ENCODE measurements at regions not wholly inside any gene's neighbourhood (a gene's known extent, or its start where the extent isn't known, plus 50 kb on each side); places are given as distances from the start of the nearest gene placed in this dataset.

GRCh38 chr15:69892351-69892750 lies 205.4 kb downstream of the TLE3 start:
- 72% methylated on average over 4 of the region's 4 CpGs for WGBS
- H3K9me3 ChIP-seq (ENCODE audit: insufficient read depth, low read depth, low read length) = 0 out of 2 replicates have a peak, but pooled peaks cover 4% of the 10 kb centered on the region
- no peak overlapping the region for H3K27ac ChIP-seq (ENCODE audit: low read depth, low read length)
- H3K9ac ChIP-seq (ENCODE audit: low read depth, low read length) = no peak overlapping the region
- no peaks in the 10 kb centered on the region for H3K36me3 ChIP-seq (ENCODE audit: insufficient read depth, low read length)
- no peaks in the 10 kb centered on the region for H3K4me1 ChIP-seq (ENCODE audit: insufficient read depth, low read length)
- no peaks in the 10 kb centered on the region for H3K27me3 ChIP-seq (ENCODE audit: insufficient read depth, low read length)
- H3K4me3 ChIP-seq (ENCODE audit: low read length) = no peak overlapping the region

- H3K9me3 ChIP-seq (ENCODE audit: insufficient read depth, low read depth, low read length) = 0 out of 2 replicates have a peak, but pooled peaks cover 4% of the 10 kb centered on the region
- WGBS = 71% methylated on average over 2 of the region's 2 CpGs
These were observed 204.6 kb downstream of the TLE3 start for GRCh38 chr15:69893086-69893485.

GRCh38 chr15:69893863-69894262 lies 203.9 kb downstream of the TLE3 start:
- WGBS = 66% methylated on average over 2 of the region's 2 CpGs
- H3K27me3 ChIP-seq (ENCODE audit: insufficient read depth, low read length) = no peaks in the 10 kb centered on the region

More at GRCh38 chr15:69893086-69893485, 204.6 kb downstream of the TLE3 start:
- H3K27ac ChIP-seq (ENCODE audit: low read depth, low read length) = no peak overlapping the region
- H3K27me3 ChIP-seq (ENCODE audit: insufficient read depth, low read length) = no peaks in the 10 kb centered on the region
- no peaks in the 10 kb centered on the region for H3K36me3 ChIP-seq (ENCODE audit: insufficient read depth, low read length)
- H3K4me3 ChIP-seq (ENCODE audit: low read length) = no peak overlapping the region
- H3K9ac ChIP-seq (ENCODE audit: low read depth, low read length) = no peak overlapping the region
- H3K4me1 ChIP-seq (ENCODE audit: insufficient read depth, low read length) = no peaks in the 10 kb centered on the region

GRCh38 chr15:69895202-69895601 lies 202.5 kb downstream of the TLE3 start:
- Histone ChIP-seq H3K27me3 (ENCODE audit: insufficient read depth, low read length) (no peaks in the 10 kb centered on the region), H3K4me1 (ENCODE audit: insufficient read depth, low read length) (no peaks in the 10 kb centered on the region), H3K36me3 (ENCODE audit: insufficient read depth, low read length) (no peaks in the 10 kb centered on the region), H3K9me3 (ENCODE audit: insufficient read depth, low read depth, low read length) (no peaks in the 10 kb centered on the region), H3K4me3 (ENCODE audit: low read length) (no peak overlapping the region), H3K27ac (ENCODE audit: low read depth, low read length) (no peak overlapping the region), H3K9ac (ENCODE audit: low read depth, low read length) (no peak overlapping the region)
- WGBS = 92% methylated on average over 2 of the region's 2 CpGs

More at GRCh38 chr15:69893863-69894262, 203.9 kb downstream of the TLE3 start:
- Histone ChIP-seq H3K4me3 (ENCODE audit: low read length) (no peak overlapping the region), H3K9ac (ENCODE audit: low read depth, low read length) (no peak overlapping the region), H3K9me3 (ENCODE audit: insufficient read depth, low read depth, low read length) (no peaks in the 10 kb centered on the region), H3K36me3 (ENCODE audit: insufficient read depth, low read length) (no peaks in the 10 kb centered on the region), H3K4me1 (ENCODE audit: insufficient read depth, low read length) (no peaks in the 10 kb centered on the region), H3K27ac (ENCODE audit: low read depth, low read length) (no peak overlapping the region)

GRCh38 chr15:69896606-69897005 lies 201.1 kb downstream of the TLE3 start:
- Histone ChIP-seq H3K27me3 (ENCODE audit: insufficient read depth, low read length) (no peaks in the 10 kb centered on the region), H3K9ac (ENCODE audit: low read depth, low read length) (no peak overlapping the region), H3K27ac (ENCODE audit: low read depth, low read length) (no peak overlapping the region), H3K36me3 (ENCODE audit: insufficient read depth, low read length) (no peaks in the 10 kb centered on the region), H3K4me1 (ENCODE audit: insufficient read depth, low read length) (no peaks in the 10 kb centered on the region), H3K4me3 (ENCODE audit: low read length) (no peak overlapping the region), H3K9me3 (ENCODE audit: insufficient read depth, low read depth, low read length) (no peaks in the 10 kb centered on the region)

GRCh38 chr15:69897061-69897460 lies 200.7 kb downstream of the TLE3 start:
- Histone ChIP-seq H3K4me3 (ENCODE audit: low read length) (no peak overlapping the region), H3K9ac (ENCODE audit: low read depth, low read length) (no peak overlapping the region), H3K9me3 (ENCODE audit: insufficient read depth, low read depth, low read length) (no peaks in the 10 kb centered on the region), H3K27ac (ENCODE audit: low read depth, low read length) (no peak overlapping the region), H3K4me1 (ENCODE audit: insufficient read depth, low read length) (no peaks in the 10 kb centered on the region), H3K27me3 (ENCODE audit: insufficient read depth, low read length) (no peaks in the 10 kb centered on the region), H3K36me3 (ENCODE audit: insufficient read depth, low read length) (no peaks in the 10 kb centered on the region)
- WGBS = 93% methylated on average over 4 of the region's 4 CpGs

GRCh38 chr15:69897471-69898237 lies 200.1 kb downstream of the TLE3 start:
- H3K4me3 ChIP-seq (ENCODE audit: low read length) = no peak overlapping the region
- H3K36me3 ChIP-seq (ENCODE audit: insufficient read depth, low read length) = no peaks in the 10 kb centered on the region
- no peaks in the 10 kb centered on the region for H3K9me3 ChIP-seq (ENCODE audit: insufficient read depth, low read depth, low read length)
- H3K27me3 ChIP-seq (ENCODE audit: insufficient read depth, low read length) = no peaks in the 10 kb centered on the region
- no peaks in the 10 kb centered on the region for H3K4me1 ChIP-seq (ENCODE audit: insufficient read depth, low read length)
- no peak overlapping the region for H3K9ac ChIP-seq (ENCODE audit: low read depth, low read length)
- no peak overlapping the region for H3K27ac ChIP-seq (ENCODE audit: low read depth, low read length)
- 94% methylated on average over 8 of the region's 9 CpGs for WGBS

GRCh38 chr15:69898243-69898642 lies 199.5 kb downstream of the TLE3 start:
- no peaks in the 10 kb centered on the region for H3K9me3 ChIP-seq (ENCODE audit: insufficient read depth, low read depth, low read length)
- no peaks in the 10 kb centered on the region for H3K36me3 ChIP-seq (ENCODE audit: insufficient read depth, low read length)
- no peak overlapping the region for H3K27ac ChIP-seq (ENCODE audit: low read depth, low read length)
- H3K9ac ChIP-seq (ENCODE audit: low read depth, low read length) = no peak overlapping the region
- no peaks in the 10 kb centered on the region for H3K27me3 ChIP-seq (ENCODE audit: insufficient read depth, low read length)
- no peak overlapping the region for H3K4me3 ChIP-seq (ENCODE audit: low read length)
- H3K4me1 ChIP-seq (ENCODE audit: insufficient read depth, low read length) = no peaks in the 10 kb centered on the region
- 95% methylated on average over 2 of the region's 2 CpGs for WGBS

- no peaks in the 10 kb centered on the region for H3K36me3 ChIP-seq (ENCODE audit: insufficient read depth, low read length)
- WGBS = 93% methylated on average over 7 of the region's 7 CpGs
- H3K4me3 ChIP-seq (ENCODE audit: low read length) = no peak overlapping the region
- H3K27me3 ChIP-seq (ENCODE audit: insufficient read depth, low read length) = no peaks in the 10 kb centered on the region
- H3K27ac ChIP-seq (ENCODE audit: low read depth, low read length) = no peak overlapping the region
- H3K9me3 ChIP-seq (ENCODE audit: insufficient read depth, low read depth, low read length) = no peaks in the 10 kb centered on the region
- no peaks in the 10 kb centered on the region for H3K4me1 ChIP-seq (ENCODE audit: insufficient read depth, low read length)
- H3K9ac ChIP-seq (ENCODE audit: low read depth, low read length) = no peak overlapping the region
These were observed 195.2 kb downstream of the TLE3 start for GRCh38 chr15:69902414-69903062.

GRCh38 chr15:69903470-69904469 lies 193.9 kb downstream of the TLE3 start:
- H3K9me3 ChIP-seq (ENCODE audit: insufficient read depth, low read depth, low read length) = no peaks in the 10 kb centered on the region
- H3K9ac ChIP-seq (ENCODE audit: low read depth, low read length) = no peak overlapping the region
- no peaks in the 10 kb centered on the region for H3K36me3 ChIP-seq (ENCODE audit: insufficient read depth, low read length)
- H3K4me1 ChIP-seq (ENCODE audit: insufficient read depth, low read length) = 0 out of 2 replicates have a peak, but pooled peaks cover 2% of the 10 kb centered on the region
- 77% methylated on average over 11 of the region's 11 CpGs for WGBS
- no peaks in the 10 kb centered on the region for H3K27me3 ChIP-seq (ENCODE audit: insufficient read depth, low read length)
- no peak overlapping the region for H3K4me3 ChIP-seq (ENCODE audit: low read length)
- no peak overlapping the region for H3K27ac ChIP-seq (ENCODE audit: low read depth, low read length)
